ENCODE measurements at regions not wholly inside any gene's neighbourhood (a gene's known extent, or its start where the extent isn't known, plus 50 kb on each side); places are given as distances from the start of the nearest gene placed in this dataset.
"Not testable (repeated sequence)": the region's sequence is repeated elsewhere in the genome, so short reads cannot be mapped to it uniquely, and the experiment has no call there.

DNA sequence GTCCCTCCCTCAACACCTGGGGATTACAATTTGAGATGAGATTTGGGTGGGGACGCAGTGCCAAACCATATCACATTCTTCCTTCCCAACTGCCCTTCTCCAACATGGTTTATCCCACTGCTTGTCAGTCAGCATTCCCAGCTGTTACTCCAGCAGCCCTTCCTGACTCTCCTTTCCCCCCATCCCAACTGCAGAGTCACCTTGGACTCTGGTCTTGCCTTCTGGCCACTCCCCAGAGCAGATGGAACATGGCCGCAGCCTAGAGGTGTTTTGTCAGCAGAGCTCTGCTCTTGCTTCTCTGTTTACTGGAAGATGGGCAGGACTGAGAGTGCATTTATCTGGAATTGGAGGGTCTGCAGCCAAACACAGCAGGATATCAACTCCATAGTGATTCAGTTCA, 51.2 kb upstream of the MEX3C start:
- intact Hi-C loops (cut with micrococcal nuclease) = no loop called here

DNA sequence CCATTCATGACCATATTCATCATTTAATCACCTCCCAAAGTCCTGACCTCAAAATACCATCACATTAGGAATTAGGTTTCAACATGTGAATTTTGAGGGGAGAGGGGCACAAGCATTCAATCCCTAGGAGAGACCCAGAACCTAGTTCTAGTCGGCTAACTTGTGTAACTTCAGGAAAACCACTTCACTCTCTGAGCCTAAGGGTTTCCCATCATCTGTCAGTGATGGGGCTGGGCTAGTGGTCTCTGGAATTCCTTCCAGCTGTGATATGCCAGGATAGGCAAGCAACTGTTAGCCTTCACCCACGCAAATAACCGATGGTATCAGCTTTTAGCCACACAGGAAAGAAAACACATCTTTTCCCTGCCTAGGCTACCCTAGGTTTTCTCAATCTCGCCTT, 52.5 kb upstream of the MEX3C start:
- intact Hi-C loops (cut with micrococcal nuclease) = no loop called here

GRCh38 chr18:51250458-51251024, 53.1 kb upstream of the MEX3C start:
- intact Hi-C loops (cut with micrococcal nuclease) = no loop called here

DNA sequence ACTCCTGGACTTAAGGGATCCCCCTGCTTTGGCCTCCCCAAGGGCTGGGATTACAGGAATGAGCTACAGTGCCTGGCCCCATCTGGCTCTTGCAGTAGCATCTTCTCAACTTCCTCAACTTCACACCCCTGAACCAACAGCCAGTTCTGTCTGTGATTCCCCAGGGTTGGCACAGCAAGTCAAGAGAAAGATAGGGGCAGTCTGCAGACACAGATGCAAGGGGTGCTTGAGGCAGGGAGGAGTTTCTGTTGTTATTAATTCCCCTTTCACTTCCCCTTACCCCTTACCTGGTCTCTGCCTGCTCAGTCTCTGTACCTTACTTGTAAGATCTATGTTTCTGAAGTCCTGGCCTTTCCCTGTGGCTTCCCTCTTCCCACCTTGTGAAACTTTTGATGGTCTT, 54.1 kb upstream of the MEX3C start:
- intact Hi-C loops (cut with micrococcal nuclease) = no loop called here

DNA sequence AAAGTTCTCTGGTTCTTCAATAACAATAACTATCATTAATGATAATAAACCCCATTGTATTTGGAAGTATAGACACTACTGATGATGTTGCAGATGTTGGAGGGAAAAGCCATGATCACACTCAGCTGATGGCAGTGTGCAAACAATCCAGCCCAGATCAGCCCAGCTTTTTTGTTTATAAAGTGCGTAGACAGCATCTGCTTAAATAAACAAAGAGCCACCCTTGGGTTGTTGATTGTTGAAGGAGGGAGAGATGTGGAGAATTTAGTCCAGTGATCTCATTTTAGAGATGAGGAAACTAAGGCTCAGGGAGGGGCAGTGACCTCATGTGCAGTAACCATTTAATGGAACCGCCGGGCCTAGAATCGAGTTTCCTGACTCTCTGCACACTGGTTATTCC, 56.0 kb upstream of the MEX3C start:
- intact Hi-C loops (cut with micrococcal nuclease) = no loop called here

- intact Hi-C loops (cut with micrococcal nuclease) = no loop called here
Observed at GRCh38 chr18:51255693-51256092, 58.2 kb upstream of the MEX3C start.

DNA sequence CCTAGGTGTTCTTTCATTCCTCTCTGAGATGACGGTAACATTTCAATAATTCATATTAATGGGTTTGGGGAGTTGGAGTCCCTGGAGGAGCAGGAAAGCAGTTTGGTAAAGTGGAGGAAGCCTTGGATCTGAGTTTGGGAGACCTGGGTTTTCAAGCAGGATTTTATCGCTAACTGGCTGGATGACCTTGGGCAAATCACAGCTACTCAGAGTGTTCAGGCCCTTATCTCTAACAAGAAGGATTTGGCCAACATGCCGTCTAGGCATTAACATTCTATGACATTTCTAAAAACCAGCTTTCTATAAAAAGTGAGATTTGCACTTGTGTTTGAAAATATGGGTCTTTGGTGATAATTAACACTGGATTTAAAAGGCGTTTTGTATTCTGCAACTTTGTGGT, 59.7 kb upstream of the MEX3C start:
- intact Hi-C loops (cut with micrococcal nuclease) = no loop called here

GRCh38 chr18:51260118-51260517, 62.6 kb upstream of the MEX3C start:
- intact Hi-C loops (cut with micrococcal nuclease) = no loop called here

DNA sequence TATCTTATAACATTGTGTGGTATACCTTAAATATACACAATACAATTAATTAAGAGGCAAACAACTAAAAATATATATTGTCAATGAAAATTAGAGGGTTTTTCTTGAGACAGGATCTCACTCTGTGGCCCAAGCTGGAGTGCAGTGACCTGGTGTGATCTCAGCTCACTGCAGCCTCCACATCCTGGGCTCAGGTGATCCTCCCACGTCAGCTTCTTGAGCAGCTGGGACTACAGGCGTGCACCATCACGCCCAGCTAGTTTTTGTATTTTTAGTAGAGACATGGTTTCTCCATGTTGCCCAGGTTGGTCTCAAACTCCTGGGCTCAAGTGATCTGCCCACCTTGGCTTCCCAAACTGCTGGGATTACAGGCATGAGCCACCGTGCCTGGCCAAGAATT, 68.6 kb upstream of the MEX3C start:
- intact Hi-C loops (cut with micrococcal nuclease) = not testable (repeated sequence)

DNA sequence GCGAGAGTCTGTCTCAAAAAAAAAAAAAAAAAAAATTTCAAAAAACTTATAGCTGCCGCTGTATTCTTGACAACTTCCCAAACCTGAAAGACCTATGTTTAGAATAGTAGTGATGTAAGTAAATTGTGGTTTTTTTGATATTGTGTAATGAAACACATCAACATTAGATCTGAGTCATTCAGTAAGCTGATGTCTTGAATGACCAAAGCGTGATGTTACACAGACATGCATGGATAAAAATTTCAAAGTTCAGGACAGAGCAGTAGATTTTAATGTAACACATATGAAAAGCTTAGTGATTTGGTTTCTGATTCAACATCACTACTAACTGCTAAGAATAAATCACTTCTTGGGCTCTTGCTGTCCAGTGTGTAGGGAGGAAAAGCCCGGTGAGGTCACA, 69.3 kb upstream of the MEX3C start:
- intact Hi-C loops (cut with micrococcal nuclease) = no loop called here

- intact Hi-C loops (cut with micrococcal nuclease) = no loop called here
Observed at GRCh38 chr18:51273437-51273836, 76.0 kb upstream of the MEX3C start.

DNA sequence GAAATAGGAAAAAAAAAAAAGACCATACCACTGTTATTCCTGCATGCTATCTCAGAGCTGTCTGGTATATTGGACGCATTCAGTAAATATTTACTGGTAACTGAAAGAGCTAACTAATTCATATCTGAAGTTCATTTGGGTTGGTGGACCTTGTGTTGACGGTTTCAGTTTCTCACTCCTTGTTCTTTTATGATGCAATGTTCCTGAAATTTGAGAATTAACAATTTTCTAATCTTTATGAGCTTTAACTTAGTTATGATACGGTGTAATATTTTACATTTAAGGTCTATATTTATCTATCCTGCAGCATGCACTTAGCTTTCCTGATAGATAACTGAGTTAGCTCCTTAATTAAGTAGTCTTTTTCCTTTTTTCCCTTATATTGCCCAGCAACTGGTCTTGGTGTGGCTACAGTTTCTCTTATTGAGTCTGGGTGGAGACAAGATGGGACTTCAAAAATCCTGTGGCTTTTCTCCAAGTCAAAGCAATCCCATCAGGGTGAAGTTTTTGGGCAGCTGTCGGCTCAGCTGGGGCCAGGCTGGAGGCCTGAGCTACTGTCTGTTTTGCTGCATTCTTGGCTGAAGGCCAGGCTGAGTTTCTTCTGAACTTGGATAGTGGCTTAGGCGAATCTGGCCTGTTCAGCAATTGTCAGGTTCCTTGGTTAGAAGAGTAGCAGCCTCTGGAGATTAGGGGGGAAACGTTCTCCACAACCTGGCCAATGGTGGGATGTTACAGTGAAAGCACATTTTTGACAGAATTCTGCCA, 78.4 kb upstream of the MEX3C start:
- intact Hi-C loops (cut with micrococcal nuclease) = no loop called here

DNA sequence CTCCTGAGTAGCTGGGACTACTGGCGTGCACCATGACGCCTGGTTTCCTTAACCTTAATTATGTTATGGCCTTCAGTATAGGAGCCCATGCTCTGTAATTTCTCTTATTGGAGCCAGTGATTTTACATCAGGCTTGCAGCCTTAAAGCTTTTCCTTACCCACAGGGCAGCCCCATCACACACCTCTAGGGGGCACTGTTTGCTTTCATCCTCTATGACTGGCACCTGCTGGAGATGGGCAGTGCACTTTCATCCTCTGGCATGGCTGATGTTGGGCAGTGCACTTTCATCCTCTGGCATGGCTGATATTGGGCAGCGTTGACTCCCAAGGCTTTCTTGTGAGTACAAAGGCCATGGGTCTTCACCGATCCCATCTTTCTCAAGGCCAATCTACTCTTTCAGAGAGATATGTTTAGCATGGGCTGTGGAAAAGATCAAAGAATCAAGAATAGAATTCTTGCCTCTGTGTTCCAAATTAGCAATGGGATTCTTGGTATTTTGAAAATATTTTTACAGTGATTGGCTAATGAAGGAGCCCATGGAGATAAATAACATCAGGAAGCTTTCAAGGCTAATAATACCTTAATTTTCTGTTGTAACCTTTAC, 80.7 kb upstream of the MEX3C start:
- intact Hi-C loops (cut with micrococcal nuclease) = loop anchor here (1.0 kb wide), 1 partner anchor 168 kb away; no protein-coding TSS in a partner anchor

- intact Hi-C loops (cut with micrococcal nuclease) = no loop called here
Observed at GRCh38 chr18:51279367-51279984, 82.0 kb upstream of the MEX3C start.

DNA sequence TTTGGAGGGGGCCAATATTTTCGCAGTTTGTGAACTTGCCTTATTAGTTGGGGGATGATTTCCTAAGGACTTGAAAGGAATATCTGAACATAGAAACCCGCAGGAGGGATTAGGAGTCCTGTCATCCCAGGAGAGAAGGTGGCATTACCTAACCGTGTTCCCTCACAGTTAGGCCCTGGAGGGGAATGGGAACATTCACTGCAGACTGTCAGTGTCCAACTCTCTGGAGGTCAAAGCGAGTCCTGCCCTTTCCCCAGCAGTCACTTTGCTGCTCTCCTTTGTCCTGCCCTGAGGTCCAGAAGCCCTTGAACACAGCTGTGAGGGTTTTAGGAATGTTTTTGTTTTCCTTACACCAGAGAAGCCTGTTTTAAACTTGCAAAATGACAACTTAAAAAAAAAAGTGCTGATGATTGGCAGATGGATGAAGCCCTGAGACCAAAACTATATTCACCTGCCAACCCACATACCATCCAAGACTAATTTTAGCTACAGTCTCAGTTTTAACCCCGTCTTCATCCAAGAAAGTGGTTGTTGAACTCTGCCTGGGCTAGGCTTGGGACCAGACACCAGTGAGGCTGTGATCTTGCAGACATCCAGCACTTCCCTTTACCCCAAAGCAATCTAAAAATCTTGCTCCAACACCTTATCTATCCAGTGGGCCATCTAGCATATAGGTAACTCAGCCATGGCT, 90.5 kb upstream of the MEX3C start:
- intact Hi-C loops (cut with micrococcal nuclease) = no loop called here

GRCh38 chr18:51288582-51288981, 91.1 kb upstream of the MEX3C start:
- intact Hi-C loops (cut with micrococcal nuclease) = no loop called here

- intact Hi-C loops (cut with micrococcal nuclease) = no loop called here
Observed at GRCh38 chr18:51290860-51291259, 93.4 kb upstream of the MEX3C start.

DNA sequence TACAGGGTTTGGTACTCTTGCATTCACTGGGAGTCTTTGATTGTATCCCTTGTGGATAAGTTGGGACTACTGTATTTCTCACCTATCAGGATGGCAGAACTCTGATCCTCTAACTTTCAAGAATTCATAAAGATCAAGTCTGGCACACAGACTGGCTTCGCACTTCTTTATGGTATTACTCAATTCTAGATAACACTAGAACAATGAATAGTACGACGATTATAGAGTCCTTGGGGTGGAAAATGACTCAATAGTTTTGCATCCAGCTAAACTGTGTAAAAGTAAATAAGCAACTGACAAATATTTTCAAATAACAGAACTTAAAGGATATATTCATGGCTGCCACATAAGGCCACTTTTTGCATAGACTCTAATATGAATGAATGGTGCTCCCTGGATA, 103.4 kb upstream of the MEX3C start:
- intact Hi-C loops (cut with micrococcal nuclease) = no loop called here

DNA sequence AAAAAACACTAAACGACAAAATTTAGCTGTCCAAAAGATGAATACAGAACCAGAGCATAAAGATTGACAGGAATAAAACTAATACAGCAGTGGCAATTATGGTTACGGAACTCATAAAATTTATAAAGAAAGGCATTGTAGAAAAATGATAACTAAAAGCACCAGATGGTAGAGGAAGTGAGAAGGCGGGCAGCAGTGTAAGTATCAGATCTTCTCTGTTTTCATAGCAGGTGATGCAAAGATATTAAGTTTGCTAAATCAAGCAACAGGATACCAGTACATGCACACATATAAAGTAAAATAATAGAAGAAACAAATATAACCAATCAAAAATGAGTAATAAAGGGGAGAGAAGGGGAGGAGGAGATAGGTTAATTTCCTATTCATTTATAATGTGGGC, 103.9 kb upstream of the MEX3C start:
- intact Hi-C loops (cut with micrococcal nuclease) = no loop called here

DNA sequence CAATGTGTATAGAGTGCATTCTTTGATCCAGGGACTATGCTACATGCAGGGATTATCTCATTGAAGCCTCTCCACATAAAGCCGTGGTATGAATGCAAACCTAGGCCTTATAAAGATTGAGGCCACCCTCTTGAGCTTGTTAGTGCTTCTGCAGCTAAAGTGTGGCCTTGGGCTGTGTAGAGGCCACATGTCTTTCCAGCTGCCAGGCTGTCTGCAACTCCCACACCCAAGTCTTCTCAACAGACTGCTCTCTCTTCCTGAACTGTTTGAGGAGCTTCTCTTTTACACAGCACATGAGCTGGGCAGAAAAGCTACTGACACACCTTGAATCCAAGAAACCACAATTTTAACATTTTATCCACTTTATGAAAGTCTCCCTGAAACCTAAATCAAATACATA, 119.2 kb upstream of the MEX3C start:
- intact Hi-C loops (cut with micrococcal nuclease) = no loop called here

GRCh38 chr18:51321696-51322095, 124.2 kb upstream of the MEX3C start:
- intact Hi-C loops (cut with micrococcal nuclease) = no loop called here

GRCh38 chr18:51323961-51324360, 126.5 kb upstream of the MEX3C start:
- intact Hi-C loops (cut with micrococcal nuclease) = no loop called here

Data from T-helper 1 cell treated with Interleukin-12 subunit alpha and Interleukin-12 subunit beta and Interleukin-4 antibody, amounts not matched to agents 30 ng/mL and 1 ng/mL, for 36 hours (primary cell).